ENCODE measurements at regions not wholly inside any gene's neighbourhood (a gene's known extent, or its start where the extent isn't known, plus 50 kb on each side); places are given as distances from the start of the nearest gene placed in this dataset. TPM values are rescaled to one million over a fixed set of nuclear protein-coding genes. Genes with fewer than 3 reads are reported as not detected.

DNA sequence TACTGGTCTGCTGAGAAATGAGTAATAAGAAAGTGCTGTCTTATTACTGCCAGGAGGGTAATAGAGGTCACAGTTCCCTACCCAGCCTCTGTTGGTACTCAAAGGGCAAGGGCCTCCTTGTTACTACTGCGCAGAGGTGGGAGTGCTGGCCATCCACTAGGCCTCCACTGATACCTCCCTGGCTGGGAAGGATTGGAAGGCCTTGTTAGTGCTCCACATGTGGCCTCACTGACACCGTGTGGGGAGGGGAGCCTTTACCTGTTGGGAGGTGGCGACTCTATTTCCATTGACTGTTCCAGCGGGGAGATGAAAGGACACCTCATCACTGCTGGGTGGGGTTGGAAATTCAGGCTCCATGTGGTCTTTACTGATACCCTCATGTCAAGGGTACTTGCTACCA, 57.8 kb upstream of the USP24 start:
- no peak for DNase-seq (ENCODE audit: low read depth, low spot score)
- TF ChIP-seq, protein P1, sequence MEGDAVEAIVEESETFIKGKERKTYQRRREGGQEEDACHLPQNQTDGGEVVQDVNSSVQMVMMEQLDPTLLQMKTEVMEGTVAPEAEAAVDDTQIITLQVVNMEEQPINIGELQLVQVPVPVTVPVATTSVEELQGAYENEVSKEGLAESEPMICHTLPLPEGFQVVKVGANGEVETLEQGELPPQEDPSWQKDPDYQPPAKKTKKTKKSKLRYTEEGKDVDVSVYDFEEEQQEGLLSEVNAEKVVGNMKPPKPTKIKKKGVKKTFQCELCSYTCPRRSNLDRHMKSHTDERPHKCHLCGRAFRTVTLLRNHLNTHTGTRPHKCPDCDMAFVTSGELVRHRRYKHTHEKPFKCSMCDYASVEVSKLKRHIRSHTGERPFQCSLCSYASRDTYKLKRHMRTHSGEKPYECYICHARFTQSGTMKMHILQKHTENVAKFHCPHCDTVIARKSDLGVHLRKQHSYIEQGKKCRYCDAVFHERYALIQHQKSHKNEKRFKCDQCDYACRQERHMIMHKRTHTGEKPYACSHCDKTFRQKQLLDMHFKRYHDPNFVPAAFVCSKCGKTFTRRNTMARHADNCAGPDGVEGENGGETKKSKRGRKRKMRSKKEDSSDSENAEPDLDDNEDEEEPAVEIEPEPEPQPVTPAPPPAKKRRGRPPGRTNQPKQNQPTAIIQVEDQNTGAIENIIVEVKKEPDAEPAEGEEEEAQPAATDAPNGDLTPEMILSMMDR (IDR thresholded peaks at IDR 0.05; ENCODE audit: low read depth, low read length), result no peak
- H3K27ac ChIP-seq (ENCODE audit: low read depth, low read length), result no peak overlapping the region
- ChIA-PET CTCF (no interaction called here), POLR2A (no interaction called here)
- peaks cover 4% of the 10 kb centered on the region for H3K9me3 ChIP-seq (ENCODE audit: control insufficient read depth, insufficient read depth, low read length)
- H3K27me3 ChIP-seq (ENCODE audit: control insufficient read depth, insufficient read depth, low read length), result no peaks in the 10 kb centered on the region
- no peak overlapping the region for H3K4me3 ChIP-seq (ENCODE audit: low read depth, low read length)

Small RNAs in the stretch of these regions (small RNA-seq; reads per million reads assigned to genes)
- not detected for gene RF00019 (ENCODE audit: insufficient read length, low read depth)
- not detected for gene RNU6-830P (ENCODE audit: insufficient read length, low read depth)
